ENCODE measurements at regions not wholly inside any gene's neighbourhood (a gene's known extent, or its start where the extent isn't known, plus 50 kb on each side); places are given as distances from the start of the nearest gene placed in this dataset.
A peak's percentile ranks its signal among the peaks of the same experiment; 100 is the strongest.

DNA sequence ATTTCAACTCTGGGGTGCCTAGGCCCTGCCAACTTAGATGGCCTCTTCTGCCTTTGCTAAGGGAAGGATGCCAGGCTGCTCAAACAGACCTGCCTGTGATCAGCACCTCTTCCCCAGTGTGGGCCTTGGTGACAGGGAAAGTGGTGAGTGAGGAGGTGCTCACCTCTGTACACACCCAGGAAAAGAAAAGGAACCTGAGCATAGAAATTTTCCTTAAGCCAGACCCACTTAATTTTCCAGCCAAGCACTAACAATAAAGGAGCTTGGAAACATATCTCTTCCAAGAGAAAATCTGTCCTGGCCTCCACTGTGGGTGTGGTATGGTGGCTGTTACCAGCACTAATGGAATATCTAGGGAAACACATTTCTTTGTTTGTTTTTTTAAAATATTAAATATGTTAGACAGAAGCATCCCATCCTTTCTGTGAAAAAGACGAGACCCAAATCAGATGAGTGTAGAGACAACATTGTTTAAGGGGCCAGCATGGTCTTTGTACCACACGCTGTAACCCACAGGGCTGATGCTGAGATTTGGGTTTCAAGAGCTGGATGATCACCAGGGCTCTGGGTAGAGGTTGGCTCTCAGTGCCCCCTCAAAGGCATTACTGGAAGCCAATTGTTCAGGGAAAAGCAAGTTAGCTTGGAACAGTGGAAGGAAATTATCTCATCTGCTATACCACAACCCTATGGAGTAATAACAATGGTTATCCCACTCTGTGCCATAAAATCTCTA lies 472.2 kb downstream of the INSC start:
- no peak overlapping the region for H2AFZ ChIP-seq
- no peaks in the 10 kb centered on the region for H3K9me2 ChIP-seq (replicated peaks; ENCODE audit: insufficient read depth)
- TF ChIP-seq, protein P1, sequence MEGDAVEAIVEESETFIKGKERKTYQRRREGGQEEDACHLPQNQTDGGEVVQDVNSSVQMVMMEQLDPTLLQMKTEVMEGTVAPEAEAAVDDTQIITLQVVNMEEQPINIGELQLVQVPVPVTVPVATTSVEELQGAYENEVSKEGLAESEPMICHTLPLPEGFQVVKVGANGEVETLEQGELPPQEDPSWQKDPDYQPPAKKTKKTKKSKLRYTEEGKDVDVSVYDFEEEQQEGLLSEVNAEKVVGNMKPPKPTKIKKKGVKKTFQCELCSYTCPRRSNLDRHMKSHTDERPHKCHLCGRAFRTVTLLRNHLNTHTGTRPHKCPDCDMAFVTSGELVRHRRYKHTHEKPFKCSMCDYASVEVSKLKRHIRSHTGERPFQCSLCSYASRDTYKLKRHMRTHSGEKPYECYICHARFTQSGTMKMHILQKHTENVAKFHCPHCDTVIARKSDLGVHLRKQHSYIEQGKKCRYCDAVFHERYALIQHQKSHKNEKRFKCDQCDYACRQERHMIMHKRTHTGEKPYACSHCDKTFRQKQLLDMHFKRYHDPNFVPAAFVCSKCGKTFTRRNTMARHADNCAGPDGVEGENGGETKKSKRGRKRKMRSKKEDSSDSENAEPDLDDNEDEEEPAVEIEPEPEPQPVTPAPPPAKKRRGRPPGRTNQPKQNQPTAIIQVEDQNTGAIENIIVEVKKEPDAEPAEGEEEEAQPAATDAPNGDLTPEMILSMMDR (IDR thresholded peaks at IDR 0.05; ENCODE audit: poor library complexity): no peak
- H3K79me2 ChIP-seq: no peaks in the 10 kb centered on the region
- WGBS (ENCODE audit: low lambda C conversion rate, missing lambda C conversion rate): 83% methylated on average over 2 of the region's 2 CpGs
- no peaks in the 10 kb centered on the region for H4K20me1 ChIP-seq (ENCODE audit: insufficient read depth, poor library complexity, severe bottlenecking)
- no peak overlapping the region for H3K4me3 ChIP-seq
- H3K27me3 ChIP-seq: no peaks in the 10 kb centered on the region
- no peaks in the 10 kb centered on the region for H3K9me3 ChIP-seq (ENCODE audit: low read depth)
- no peak for DNase-seq (ENCODE audit: low spot score)
- no peaks in the 10 kb centered on the region for H3K4me1 ChIP-seq (ENCODE audit: insufficient read depth)
- no peaks in the 10 kb centered on the region for H3K36me3 ChIP-seq (replicated peaks; ENCODE audit: insufficient read depth, low read depth)
- no peak overlapping the region for H3K4me2 ChIP-seq
- H3K27ac ChIP-seq: no peak overlapping the region

DNA sequence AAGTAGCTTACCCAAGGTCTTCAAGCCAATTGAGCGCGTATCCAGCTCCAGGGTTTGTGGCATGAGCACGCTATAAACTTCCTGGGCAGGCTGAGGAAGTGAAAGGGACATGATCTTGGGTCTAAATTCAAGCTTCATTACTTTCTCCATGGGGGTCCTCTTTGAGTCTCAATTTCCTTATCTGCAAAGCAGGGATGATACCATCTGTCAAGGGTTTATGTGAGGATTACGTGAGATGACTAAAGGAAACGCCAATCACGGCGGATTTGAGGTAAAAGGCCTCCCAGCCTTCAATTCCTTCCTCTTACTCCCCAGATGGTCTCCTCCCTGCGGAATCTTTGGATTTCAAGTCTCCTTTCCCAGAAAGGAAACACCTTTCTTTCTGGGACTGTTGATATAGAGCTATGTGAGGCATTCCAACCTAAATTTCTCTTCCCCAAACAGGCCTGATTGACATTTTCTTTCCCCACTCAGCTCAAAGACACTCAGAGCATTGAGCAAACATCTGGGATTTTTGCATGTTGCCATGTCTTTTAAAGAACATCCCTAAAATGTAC lies 474.4 kb downstream of the INSC start:
- TF ChIP-seq EZH2 (IDR thresholded peaks at IDR 0.05; ENCODE audit: borderline replicate concordance): no peak
- TF ChIP-seq, protein P1 (IDR thresholded peaks at IDR 0.05; ENCODE audit: poor library complexity): no peak
- TF ChIP-seq EZH2phosphoT487 (IDR thresholded peaks at IDR 0.05; ENCODE audit: low read depth, severe bottlenecking, unreplicated experiment): no peak
- Histone ChIP-seq H3K9me3 (ENCODE audit: low read depth) (no peaks in the 10 kb centered on the region), H3K27ac (no peak overlapping the region), H4K20me1 (ENCODE audit: insufficient read depth, poor library complexity, severe bottlenecking) (no peaks in the 10 kb centered on the region), H3K4me1 (ENCODE audit: insufficient read depth) (no peaks in the 10 kb centered on the region), H3K27me3 (no peaks in the 10 kb centered on the region), H3K79me2 (no peaks in the 10 kb centered on the region), H2AFZ (no peak overlapping the region), H3K9me2 (replicated peaks; ENCODE audit: insufficient read depth) (no peaks in the 10 kb centered on the region), H3K36me3 (replicated peaks; ENCODE audit: insufficient read depth, low read depth) (no peaks in the 10 kb centered on the region), H3K4me2 (no peak overlapping the region), H3K4me3 (no peak overlapping the region)
- no peak for DNase-seq (ENCODE audit: low spot score)
- 74% methylated on average over 8 of the region's 8 CpGs for WGBS (ENCODE audit: low lambda C conversion rate, missing lambda C conversion rate)

DNA sequence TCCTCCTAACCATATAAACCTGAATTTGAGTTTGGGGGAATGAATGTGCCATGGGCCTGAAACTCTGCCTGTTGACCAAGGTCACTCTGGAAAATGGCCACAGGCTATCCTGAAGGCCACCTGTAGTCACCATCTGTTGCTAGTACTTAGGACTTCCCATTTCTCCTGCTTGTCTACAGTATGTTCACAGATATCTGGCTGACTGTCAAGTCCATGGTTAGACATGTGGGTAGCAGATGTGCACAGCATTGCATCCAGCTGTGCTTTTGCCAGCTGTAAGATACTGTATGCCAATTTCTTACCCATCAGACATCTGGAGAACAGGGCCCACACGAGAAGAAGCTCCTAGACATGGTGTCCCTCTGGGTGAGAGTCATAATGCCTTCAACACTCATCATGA lies 475.4 kb downstream of the INSC start:
- H3K27me3 ChIP-seq: no peaks in the 10 kb centered on the region
- no peak overlapping the region for H3K27ac ChIP-seq
- TF ChIP-seq, protein P1 (IDR thresholded peaks at IDR 0.05; ENCODE audit: poor library complexity): no peak
- TF ChIP-seq EZH2phosphoT487 (IDR thresholded peaks at IDR 0.05; ENCODE audit: low read depth, severe bottlenecking, unreplicated experiment) (no peak), EZH2 (IDR thresholded peaks at IDR 0.05; ENCODE audit: borderline replicate concordance) (no peak)
- H2AFZ ChIP-seq: no peak overlapping the region
- no peaks in the 10 kb centered on the region for H3K4me1 ChIP-seq (ENCODE audit: insufficient read depth)
- 68% methylated on average over 1 of the region's 1 CpG for WGBS (ENCODE audit: low lambda C conversion rate, missing lambda C conversion rate)
- H3K79me2 ChIP-seq: no peaks in the 10 kb centered on the region
- H4K20me1 ChIP-seq (ENCODE audit: insufficient read depth, poor library complexity, severe bottlenecking): no peaks in the 10 kb centered on the region
- no peak overlapping the region for H3K4me2 ChIP-seq
- H3K9me3 ChIP-seq (ENCODE audit: low read depth): no peaks in the 10 kb centered on the region
- H3K4me3 ChIP-seq: no peak overlapping the region
- no peaks in the 10 kb centered on the region for H3K9me2 ChIP-seq (replicated peaks; ENCODE audit: insufficient read depth)
- DNase-seq (ENCODE audit: low spot score): peak; percentile 5
- no peaks in the 10 kb centered on the region for H3K36me3 ChIP-seq (replicated peaks; ENCODE audit: insufficient read depth, low read depth)
